HG03196 (cell line): ENCODE measurements at regions not wholly inside any gene's neighbourhood (a gene's known extent, or its start where the extent isn't known, plus 50 kb on each side); places are given as distances from the start of the nearest gene placed in this dataset.

ENCODE experiments used
- ATAC-seq: cut with Tn5 transposase; IDR thresholded peaks from one replicate; pipeline ENCODE4 v1.9.1; 2021; ENCODE audit not compliant: unreplicated experiment

DNA sequence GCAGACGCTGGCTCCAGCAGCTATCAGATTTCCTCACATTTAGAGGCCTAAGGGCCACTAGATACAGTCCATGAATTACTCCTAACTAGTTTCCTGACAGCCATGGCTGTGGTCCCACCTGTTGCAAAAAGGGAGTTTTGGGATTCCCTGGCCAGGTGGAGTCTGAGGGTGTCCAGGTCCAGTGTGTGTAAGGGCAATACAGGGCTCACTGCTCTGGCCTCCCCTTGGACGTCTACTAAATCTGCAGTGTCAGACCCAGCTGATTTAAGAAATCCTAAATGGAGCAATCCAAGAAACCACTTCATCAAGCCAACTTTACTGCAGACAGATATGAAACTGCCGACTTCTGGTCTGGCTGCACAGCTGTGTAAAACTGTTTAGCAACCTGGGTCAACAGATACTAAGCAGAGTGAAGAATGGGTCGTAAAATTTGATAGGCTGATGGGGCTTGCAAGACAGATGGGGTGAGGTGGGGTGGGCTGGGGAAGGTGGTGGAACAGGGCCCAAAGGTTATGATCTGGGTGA, 116.4 kb downstream of the GADD45G start:
- ATAC-seq, result no peak

GRCh38 chr9:89721971-89722530, 117.2 kb downstream of the GADD45G start:
- ATAC-seq, result no peak

DNA sequence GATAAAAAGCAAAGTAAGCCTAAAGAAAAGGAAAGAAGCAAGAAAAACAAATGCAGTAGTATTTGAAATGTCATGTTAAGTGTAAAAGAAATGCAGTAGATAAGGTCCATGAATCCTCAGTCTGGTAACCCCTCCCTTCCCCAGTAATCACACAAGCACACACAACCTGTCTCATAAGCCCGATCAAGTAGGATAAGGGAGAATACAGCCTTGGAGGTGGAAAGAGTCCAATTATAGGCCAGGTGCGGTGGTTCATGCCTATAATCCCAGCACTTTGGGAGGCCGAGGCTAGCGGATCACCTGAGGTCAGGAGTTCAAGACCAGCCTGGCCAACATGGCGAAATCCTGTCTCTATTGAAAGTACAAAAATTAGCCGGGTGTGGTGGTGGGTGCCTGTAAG, 117.9 kb downstream of the GADD45G start:
- no peak for ATAC-seq

GRCh38 chr9:89723469-89724100, 118.8 kb downstream of the GADD45G start:
- ATAC-seq, result no peak

DNA sequence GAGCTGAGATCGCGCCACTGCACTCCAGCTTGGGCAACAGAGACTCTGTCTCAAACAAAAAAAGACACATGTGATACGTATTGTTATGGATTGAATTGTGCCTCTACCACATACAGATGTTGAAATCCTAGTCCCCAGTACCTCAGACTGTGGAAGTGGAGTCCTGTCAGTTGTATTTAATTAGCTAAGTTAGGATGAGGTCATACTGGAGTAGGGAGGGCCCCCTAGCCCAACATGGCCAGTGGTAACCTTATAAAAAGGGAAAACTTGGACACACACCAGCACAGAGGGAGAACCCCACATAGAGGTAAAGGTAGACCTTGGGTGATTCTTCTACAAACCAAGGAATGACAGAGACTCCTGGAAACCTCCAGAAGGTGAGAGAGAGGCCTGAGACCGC, 119.8 kb downstream of the GADD45G start:
- no peak for ATAC-seq

DNA sequence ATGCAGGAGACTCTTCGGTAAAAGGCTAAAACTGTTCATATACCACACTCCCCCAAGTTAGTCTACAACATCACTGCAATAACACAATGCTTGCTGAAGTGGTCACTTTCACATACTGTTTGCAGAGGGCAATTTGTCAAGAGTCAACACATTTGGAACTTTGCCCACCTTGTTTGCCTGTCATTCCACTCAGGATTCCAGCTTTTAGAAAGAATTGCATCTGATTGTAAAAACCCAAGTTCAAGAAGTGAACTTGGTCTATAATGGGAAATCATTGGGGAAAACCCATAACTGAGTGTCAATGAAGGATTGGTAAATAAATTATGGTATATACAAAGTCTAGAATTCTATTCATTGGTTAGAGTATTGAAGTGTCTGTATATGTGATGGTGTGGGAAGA, 120.5 kb downstream of the GADD45G start:
- ATAC-seq, result no peak

DNA sequence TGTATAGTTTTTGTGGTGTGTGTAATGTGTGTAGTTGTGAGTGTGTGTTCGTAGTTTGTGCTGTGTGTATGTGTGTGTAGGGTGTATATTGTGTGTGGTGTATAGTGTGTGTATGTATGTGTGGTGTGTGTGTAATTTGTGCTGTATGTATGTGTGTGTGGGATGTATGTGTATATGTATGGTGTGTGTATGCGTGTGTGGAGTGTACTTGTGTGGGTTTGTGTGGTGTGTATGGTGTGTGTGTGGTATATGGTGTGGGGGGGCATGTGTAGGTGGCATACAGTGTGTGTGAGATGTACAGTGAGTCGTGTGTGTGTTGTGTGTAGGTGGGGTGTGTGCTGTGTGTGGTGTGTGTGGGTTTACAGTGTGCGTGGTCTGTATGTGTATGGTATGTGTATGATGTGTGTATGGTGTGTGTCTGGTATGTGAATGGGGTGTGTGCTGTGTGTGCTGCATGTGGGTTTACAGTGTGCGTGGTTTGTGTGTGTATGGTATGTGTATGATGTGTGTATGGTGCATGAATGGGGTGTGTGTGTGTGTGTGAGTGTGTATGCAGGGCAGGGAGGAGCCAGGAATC, 125.2 kb downstream of the GADD45G start:
- ATAC-seq, result no peak

- ATAC-seq, result no peak
Measured at GRCh38 chr9:89730715-89731114, 125.9 kb downstream of the GADD45G start.

GRCh38 chr9:89731262-89732182, 126.7 kb downstream of the GADD45G start:
- ATAC-seq, result no peak

DNA sequence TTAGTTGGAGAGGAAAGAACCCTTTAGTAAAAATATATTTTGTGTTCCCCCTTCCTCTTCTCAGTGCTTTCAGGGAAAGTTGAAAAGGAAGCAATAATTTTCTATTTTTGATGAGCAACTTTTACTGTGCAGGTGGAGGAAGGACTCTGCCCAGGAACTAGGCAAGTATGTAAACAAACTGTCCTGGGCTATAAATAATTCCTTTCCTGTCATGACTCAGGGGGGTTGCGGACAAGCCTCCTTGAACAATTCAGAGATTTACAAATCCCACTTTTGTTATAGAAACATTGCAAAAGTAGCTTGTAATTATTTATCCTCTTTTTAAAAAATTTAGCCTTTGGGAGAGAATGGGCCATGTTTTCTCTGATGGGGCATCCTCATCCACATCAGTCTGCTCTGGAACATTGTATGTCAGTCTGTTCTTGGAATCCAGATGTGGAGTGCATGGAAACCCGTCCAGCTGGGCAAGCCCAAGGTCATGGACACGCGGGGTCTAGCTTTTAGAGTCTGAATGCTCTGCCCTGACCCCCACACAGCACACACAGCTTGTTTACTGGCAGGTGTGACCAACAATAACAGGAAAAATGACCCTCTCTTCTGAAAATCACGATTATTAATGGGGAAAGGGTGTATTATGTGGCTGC, 127.6 kb downstream of the GADD45G start:
- no peak for ATAC-seq

- ATAC-seq, result no peak
Measured at GRCh38 chr9:89732939-89733324, 128.1 kb downstream of the GADD45G start.

- ATAC-seq, result no peak
Measured at GRCh38 chr9:89734600-89735041, 129.8 kb downstream of the GADD45G start.

DNA sequence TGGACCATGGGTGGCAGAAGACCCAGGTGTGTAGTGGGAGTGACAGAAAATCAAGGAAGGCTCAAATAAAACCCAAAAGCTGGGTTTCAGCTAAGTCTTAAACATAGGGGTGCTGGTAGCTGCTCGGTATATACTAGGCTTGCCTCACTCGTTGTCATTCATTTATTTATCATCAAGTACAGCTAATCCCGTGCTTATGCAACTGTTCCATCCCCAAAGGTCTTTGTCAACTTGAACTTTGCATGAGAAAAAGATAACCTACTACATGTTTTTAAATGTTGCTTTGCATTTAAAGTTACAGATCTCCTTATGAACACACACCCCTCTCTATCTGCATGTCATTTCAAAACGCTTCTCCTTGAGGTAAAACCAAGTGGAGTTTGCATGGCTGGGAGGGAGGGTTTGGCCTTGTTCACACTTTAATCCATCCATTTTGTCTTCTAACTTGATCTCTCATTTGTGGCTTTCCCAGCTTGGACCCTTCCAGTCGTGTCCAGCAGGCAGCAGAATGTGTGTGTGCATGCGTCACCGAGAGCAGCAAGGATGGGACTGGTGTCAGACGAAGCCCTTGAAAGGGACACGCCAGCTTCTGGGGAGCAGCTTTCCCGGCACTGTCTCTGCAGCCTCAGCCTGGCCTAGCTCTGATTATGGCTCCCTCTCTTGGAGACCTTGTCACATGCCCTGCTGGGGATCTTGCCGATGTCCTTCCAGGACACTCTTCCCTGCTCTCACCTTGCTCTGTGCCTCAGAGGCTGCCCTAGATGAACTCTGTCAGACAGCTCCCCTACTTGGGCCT, 133.5 kb downstream of the GADD45G start:
- no peak for ATAC-seq

- no peak for ATAC-seq
Measured at GRCh38 chr9:89739511-89739910, 134.7 kb downstream of the GADD45G start.

- no peak for ATAC-seq
Measured at GRCh38 chr9:89739916-89740315, 135.1 kb downstream of the GADD45G start.

DNA sequence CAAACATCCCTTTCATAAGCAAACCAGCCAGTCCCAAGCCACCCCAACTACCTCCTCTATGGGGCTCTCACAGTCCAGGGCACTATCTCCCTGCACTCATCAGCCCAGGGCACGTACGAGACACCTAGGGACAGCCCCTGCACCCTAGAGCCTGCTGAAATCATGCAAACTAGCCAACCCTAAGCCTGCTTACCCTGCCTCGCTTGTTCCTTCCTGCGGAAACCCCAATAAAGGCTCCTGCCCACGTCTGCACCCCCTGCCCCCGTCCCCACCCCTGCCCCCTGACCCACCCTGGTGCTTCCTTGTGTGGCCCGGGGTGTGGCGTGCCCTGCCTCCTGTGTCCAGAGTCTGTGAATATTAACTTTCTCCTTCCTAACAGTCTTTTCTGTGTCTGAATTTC, 135.9 kb downstream of the GADD45G start:
- peak; percentile 66 for ATAC-seq

- ATAC-seq, result no peak
Measured at GRCh38 chr9:89742660-89743059, 137.8 kb downstream of the GADD45G start.

GRCh38 chr9:89743216-89743572, 138.4 kb downstream of the GADD45G start:
- peak; percentile 35 for ATAC-seq

DNA sequence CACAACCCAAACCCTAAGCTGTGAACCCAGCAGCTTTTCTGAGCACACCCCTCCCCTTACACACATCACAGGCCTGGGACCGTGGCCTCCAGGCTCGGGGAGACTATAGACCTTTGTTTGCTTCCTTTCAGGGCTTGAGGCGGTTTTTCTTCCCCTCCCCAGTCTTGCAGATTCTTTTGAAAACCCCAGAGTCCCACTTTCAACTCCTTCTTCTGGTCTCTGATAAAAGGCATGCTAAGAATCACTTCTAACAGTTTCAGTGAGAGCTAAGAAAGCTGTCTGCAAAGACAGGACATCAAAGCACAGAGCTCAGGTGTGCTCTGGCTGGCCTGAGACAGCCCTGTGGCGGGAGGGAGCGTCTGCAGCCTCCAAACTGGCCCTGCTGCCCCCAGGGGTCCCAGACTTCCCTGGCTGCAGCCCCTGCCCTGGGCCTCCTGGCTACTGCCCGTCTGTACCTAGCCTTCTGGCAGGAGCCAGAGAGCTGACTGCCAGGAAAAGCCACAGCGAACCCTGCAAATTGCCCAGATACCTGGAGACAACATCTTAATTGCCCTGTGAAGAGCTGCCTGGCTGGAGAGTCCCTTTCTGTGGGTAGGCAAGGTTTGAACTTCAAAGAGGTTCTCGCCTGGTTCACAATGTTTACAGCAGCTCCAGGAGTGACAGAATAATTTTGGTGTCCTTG, 138.9 kb downstream of the GADD45G start:
- peak; percentile 48 for ATAC-seq

GRCh38 chr9:89744255-89744648, 139.4 kb downstream of the GADD45G start:
- no peak for ATAC-seq
